Sigmoid colon (tissue), 6 donors: ENCODE measurements at regions not wholly inside any gene's neighbourhood (a gene's known extent, or its start where the extent isn't known, plus 50 kb on each side); places are given as distances from the start of the nearest gene placed in this dataset.

ENCODE experiments used
- DNase-seq: peaks from one replicate; pipeline ENCODE4 v3.0.0-alpha.2; 2019
- H3K27ac ChIP-seq, 4 donors: fragments of 200-600 bp; sonication (generic); one replicate each; pipeline ENCODE4 v1.5.1; 2016 to 2019; ENCODE audit warnings: mild to moderate bottlenecking in 1 of 4
- H3K27me3 ChIP-seq, 3 donors: fragments of 200-600 bp; sonication (generic); one replicate each; pipeline ENCODE4 v1.5.1; 2019; ENCODE audit warnings: mild to moderate bottlenecking in 1 of 3
- H3K36me3 ChIP-seq, 4 donors: fragments of 200-600 bp; sonication (generic); one replicate each; pipeline ENCODE4 v1.5.1; 2016 to 2019
- H3K4me1 ChIP-seq, 4 donors: fragments of 200-600 bp; sonication (generic); one replicate each; pipeline ENCODE4 v1.5.1; 2017 to 2019
- H3K4me3 ChIP-seq, 4 donors: fragments of 200-600 bp; sonication (generic); one replicate each; pipeline ENCODE4 v1.5.1; 2017 to 2019; ENCODE audit warnings: mild to moderate bottlenecking in 2 of 4, moderate library complexity in 1 of 4
- H3K9me3 ChIP-seq, 4 donors: fragments of 200-600 bp in 3 of 4; sonication (generic) in 3 of 4; one replicate each; pipeline versions ENCODE4 v1.5.1 to v1.6.1; 2013 to 2019
- EP300 ChIP-seq, 4 donors: sonication (generic); formaldehyde crosslinking; IDR thresholded peaks; one replicate each; pipeline ENCODE4 v1.6.1; 2017; ENCODE audit warnings: antibody characterized with exemption in 4 of 4
- POLR2A ChIP-seq, 2 donors: fragments of 450-650 bp; IDR thresholded peaks; one replicate each; pipeline ENCODE4 v1.6.1; 2016; ENCODE audit warnings: antibody characterized with exemption in 2 of 2, mild to moderate bottlenecking in 2 of 2, moderate library complexity in 2 of 2
- POLR2AphosphoS5 ChIP-seq, 4 donors: sonication (generic); formaldehyde crosslinking; IDR thresholded peaks; one replicate each; pipeline ENCODE4 v1.6.1; 2017; ENCODE audit warnings: antibody characterized with exemption in 4 of 4
- WGBS, 2 donors: extraction: QIAGEN DNeasy Blood & Tissue Kit; methylation state at CpG; one replicate each; pipeline ENCODE4 v1.1.7; 2013; 5-methylcytosine and 5-hydroxymethylcytosine counted together
- intact Hi-C: fragments of 100-400 bp; cut with DNase I; formaldehyde crosslinking; loops from one replicate; pipeline ENCODE4 v1.15.1; 2023
- TF ChIP-seq, protein P1 (sequence below), 4 experiments: fragments of 450-650 bp in 3 of 4; fragments of 200-600 bp in 1 of 4; IDR thresholded peaks; one replicate each; pipeline ENCODE4 v1.5.1; 2016 to 2019; ENCODE audit warnings: antibody characterized with exemption in 4 of 4, mild to moderate bottlenecking in 3 of 4, moderate library complexity in 2 of 4
- donor health status: healthy with polysubstance abuse.
- donor health status: healthy.

DNA sequence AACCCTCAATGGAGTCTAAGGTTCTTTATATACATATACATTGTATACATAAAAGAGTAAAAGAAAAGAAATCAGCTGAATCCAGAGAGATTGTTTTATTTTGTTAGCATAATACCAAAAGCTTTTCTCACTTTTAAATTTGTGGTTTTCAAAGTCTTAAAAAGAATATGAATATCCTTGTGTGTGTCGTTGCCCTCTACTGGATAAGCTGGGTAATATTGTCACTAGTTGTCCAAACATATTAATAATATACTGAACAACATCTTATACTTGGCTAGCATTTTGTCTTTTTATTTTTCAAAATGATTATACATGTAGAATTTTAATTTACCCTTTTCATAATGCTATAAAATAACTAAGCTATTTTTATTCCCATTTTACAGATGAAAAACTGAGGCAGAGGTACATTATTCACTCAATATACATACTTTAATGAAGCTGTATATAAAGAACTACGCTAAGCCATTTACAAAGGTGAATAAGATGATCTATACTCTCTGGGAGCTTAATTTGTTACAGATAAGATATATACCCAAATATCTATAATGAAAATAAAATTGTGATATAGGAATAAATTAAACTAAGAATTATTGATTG lies 531.7 kb downstream of the TFAP2B start:
- Histone ChIP-seq H3K9me3 (peaks cover 0 to 3% (median 0%) of the 10 kb centered on the region in 4 donors), H3K4me3 (no peak overlapping the region), H3K4me1 (no peaks in the 10 kb centered on the region), H3K36me3 (no peaks in the 10 kb centered on the region), H3K27me3 (no peaks in the 10 kb centered on the region), H3K27ac (no peak overlapping the region)
- WGBS, 2 donors, result 83 to 84% methylated on average over 2 of the region's 2 CpGs
- no peak for DNase-seq
- TF ChIP-seq EP300 (IDR thresholded peaks at IDR 0.05) (no peak), POLR2A (IDR thresholded peaks at IDR 0.05) (no peak), POLR2AphosphoS5 (IDR thresholded peaks at IDR 0.05) (no peak)
- TF ChIP-seq, protein P1, sequence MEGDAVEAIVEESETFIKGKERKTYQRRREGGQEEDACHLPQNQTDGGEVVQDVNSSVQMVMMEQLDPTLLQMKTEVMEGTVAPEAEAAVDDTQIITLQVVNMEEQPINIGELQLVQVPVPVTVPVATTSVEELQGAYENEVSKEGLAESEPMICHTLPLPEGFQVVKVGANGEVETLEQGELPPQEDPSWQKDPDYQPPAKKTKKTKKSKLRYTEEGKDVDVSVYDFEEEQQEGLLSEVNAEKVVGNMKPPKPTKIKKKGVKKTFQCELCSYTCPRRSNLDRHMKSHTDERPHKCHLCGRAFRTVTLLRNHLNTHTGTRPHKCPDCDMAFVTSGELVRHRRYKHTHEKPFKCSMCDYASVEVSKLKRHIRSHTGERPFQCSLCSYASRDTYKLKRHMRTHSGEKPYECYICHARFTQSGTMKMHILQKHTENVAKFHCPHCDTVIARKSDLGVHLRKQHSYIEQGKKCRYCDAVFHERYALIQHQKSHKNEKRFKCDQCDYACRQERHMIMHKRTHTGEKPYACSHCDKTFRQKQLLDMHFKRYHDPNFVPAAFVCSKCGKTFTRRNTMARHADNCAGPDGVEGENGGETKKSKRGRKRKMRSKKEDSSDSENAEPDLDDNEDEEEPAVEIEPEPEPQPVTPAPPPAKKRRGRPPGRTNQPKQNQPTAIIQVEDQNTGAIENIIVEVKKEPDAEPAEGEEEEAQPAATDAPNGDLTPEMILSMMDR (IDR thresholded peaks at IDR 0.05), result no peak
- intact Hi-C loops, result no loop called here

DNA sequence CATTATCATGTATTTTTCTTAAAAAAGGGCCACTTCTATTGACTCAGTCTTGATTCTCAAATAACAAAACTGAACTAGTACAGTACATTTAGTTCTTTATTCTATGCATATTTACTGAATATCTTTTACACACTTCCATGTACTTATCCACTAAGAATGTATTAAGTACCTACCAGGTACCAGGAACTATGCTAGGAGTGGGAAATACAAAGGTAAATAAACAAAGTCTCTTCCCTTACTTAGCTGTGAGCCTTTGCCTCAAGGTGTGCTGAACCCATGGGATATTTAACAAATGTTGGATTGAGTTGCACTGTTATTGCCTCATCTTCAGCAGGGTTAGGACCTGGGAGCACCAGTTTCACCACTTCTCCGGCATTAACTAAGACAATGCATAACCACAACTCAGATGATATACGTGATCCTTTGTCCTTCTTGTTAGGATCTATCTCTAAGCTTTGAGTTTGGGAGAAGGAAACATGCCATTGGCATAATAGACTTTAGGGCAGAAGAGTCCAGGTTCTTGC lies 533.9 kb downstream of the TFAP2B start:
- Histone ChIP-seq H3K9me3 (no peaks in the 10 kb centered on the region), H3K36me3 (no peaks in the 10 kb centered on the region), H3K4me3 (no peak overlapping the region), H3K27me3 (no peaks in the 10 kb centered on the region), H3K27ac (no peak overlapping the region), H3K4me1 (no peaks in the 10 kb centered on the region)
- TF ChIP-seq POLR2A (IDR thresholded peaks at IDR 0.05) (no peak), EP300 (IDR thresholded peaks at IDR 0.05) (no peak), POLR2AphosphoS5 (IDR thresholded peaks at IDR 0.05) (no peak)
- TF ChIP-seq, protein P1 (IDR thresholded peaks at IDR 0.05), result no peak
- WGBS, 2 donors, result 92% methylated on average over 2 of the region's 2 CpGs
- intact Hi-C loops, result no loop called here
- no peak for DNase-seq

DNA sequence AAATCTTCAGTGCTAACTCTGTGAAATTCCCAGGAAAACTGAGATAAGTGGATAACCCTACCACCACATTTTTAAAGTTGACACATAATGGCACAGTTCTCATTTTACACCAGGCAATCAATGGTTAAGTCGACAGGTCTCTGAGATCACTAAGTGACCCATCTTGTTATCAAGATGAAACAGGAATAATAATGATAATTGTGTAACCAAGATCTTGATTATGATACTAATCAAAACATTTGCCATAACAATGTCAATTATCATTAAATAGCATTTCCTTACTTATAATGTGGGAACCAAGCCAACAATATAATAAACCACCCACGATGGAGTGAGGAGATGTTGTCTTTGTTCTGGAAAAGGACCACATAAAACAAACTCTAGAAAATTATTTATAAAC lies 541.6 kb downstream of the TFAP2B start:
- no peak overlapping the region for H3K4me3 ChIP-seq
- no peaks in the 10 kb centered on the region for H3K36me3 ChIP-seq
- H3K27ac ChIP-seq, result no peak overlapping the region
- 29 to 56% methylated on average over 2 of the region's 2 CpGs for WGBS, 2 donors
- H3K9me3 ChIP-seq, result no peaks in the 10 kb centered on the region
- TF ChIP-seq POLR2AphosphoS5 (IDR thresholded peaks at IDR 0.05) (no peak), POLR2A (IDR thresholded peaks at IDR 0.05) (no peak), EP300 (IDR thresholded peaks at IDR 0.05) (no peak)
- TF ChIP-seq, protein P1 (IDR thresholded peaks at IDR 0.05), result no peak
- H3K4me1 ChIP-seq, result no peaks in the 10 kb centered on the region
- no peak for DNase-seq
- no peaks in the 10 kb centered on the region for H3K27me3 ChIP-seq
- intact Hi-C loops, result no loop called here

DNA sequence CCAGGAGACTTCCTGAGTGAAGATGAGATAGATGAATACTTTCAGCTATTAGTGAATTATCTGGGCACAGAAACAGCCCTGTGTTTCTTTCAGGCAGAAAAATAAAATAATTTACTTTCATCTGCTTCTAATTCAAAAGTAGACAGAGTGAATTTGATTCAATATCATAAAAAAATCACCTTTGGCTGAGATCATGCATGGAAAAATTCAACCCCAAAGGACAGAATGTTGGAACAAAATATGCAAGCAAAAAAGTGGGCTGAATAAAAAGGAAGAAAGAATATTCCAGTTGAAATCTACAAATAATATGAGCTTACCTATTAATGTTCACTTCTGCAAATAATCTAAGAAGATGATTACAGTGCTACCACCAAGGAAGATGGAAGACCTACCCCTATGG lies 546.9 kb downstream of the TFAP2B start:
- no peaks in the 10 kb centered on the region for H3K27me3 ChIP-seq
- DNase-seq, result no peak
- no peak overlapping the region for H3K27ac ChIP-seq
- TF ChIP-seq POLR2A (IDR thresholded peaks at IDR 0.05) (no peak), EP300 (IDR thresholded peaks at IDR 0.05) (no peak), POLR2AphosphoS5 (IDR thresholded peaks at IDR 0.05) (no peak)
- TF ChIP-seq, protein P1 (IDR thresholded peaks at IDR 0.05), result no peak
- H3K9me3 ChIP-seq, result no peaks in the 10 kb centered on the region
- H3K36me3 ChIP-seq, result no peaks in the 10 kb centered on the region
- no peak overlapping the region for H3K4me3 ChIP-seq
- H3K4me1 ChIP-seq, result no peaks in the 10 kb centered on the region
- intact Hi-C loops, result no loop called here

DNA sequence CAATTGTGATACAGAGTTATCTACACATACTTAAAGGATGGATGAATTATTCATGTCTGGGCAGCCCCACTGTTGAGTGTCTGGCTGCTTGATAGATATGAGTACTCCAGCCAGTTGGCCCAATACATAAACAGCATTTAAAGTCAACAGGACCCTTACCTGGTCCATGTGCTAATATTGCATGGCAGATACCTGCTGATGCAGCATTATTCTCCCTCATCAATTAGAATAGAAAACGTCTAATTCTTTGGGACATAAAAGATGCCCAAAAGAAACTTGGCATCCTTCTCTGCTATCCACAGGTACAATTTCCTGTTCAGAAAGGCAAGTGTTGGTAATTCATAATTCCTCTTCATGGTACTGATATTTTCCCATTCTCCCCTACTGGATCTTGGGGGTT lies 550.8 kb downstream of the TFAP2B start:
- no peak overlapping the region for H3K4me3 ChIP-seq
- no peak for DNase-seq
- no peaks in the 10 kb centered on the region for H3K36me3 ChIP-seq
- intact Hi-C loops, result no loop called here
- no peaks in the 10 kb centered on the region for H3K4me1 ChIP-seq
- H3K9me3 ChIP-seq, result no peaks in the 10 kb centered on the region
- no peak overlapping the region for H3K27ac ChIP-seq
- TF ChIP-seq EP300 (IDR thresholded peaks at IDR 0.05), result no peak
- 60 to 73% methylated on average over 1 of the region's 1 CpG for WGBS, 2 donors
- no peaks in the 10 kb centered on the region for H3K27me3 ChIP-seq
